ENCODE measurements at regions not wholly inside any gene's neighbourhood (a gene's known extent, or its start where the extent isn't known, plus 50 kb on each side); places are given as distances from the start of the nearest gene placed in this dataset.
"Not testable (repeated sequence)": the region's sequence is repeated elsewhere in the genome, so short reads cannot be mapped to it uniquely, and the experiment has no call there.

GRCh38 chr9:65519018-65519417 is 156.7 kb upstream of the ZNG1E start:
- not testable (repeated sequence) for TF ChIP-seq SUZ12 (IDR thresholded peaks at IDR 0.05; ENCODE audit: unreplicated experiment); TCF7 (IDR thresholded peaks at IDR 0.05; ENCODE audit: borderline replicate concordance); CHD4 (IDR thresholded peaks at IDR 0.05); JUND (IDR thresholded peaks at IDR 0.05; ENCODE audit: low read depth, low read length)

Measured in GM12878 (cell line).